PC-3 (cell line): ENCODE measurements at regions not wholly inside any gene's neighbourhood (a gene's known extent, or its start where the extent isn't known, plus 50 kb on each side); places are given as distances from the start of the nearest gene placed in this dataset.

Experiments
- EZH2 ChIP-seq: fragments of 300-600 bp; sonication (generic); IDR thresholded peaks from one replicate; pipeline ENCODE4 v1.6.1; 2017; ENCODE audit warnings: antibody characterized with exemption, mild to moderate bottlenecking, low read length; ENCODE audit not compliant: unreplicated experiment
- EZH2phosphoT487 ChIP-seq: fragments of 300-600 bp; sonication (generic); IDR thresholded peaks from 2 replicates; pipeline ENCODE4 v1.6.1; 2018; ENCODE audit warnings: mild to moderate bottlenecking, antibody characterized with exemption, low read length, borderline replicate concordance
- TF ChIP-seq, protein P1 (sequence below): fragments of 300-600 bp; sonication (generic); conservative IDR thresholded peaks from 2 replicates; pipeline ENCODE4 v1.5.1; 2017; ENCODE audit warnings: antibody characterized with exemption, low read depth, mild to moderate bottlenecking, low read length

DNA sequence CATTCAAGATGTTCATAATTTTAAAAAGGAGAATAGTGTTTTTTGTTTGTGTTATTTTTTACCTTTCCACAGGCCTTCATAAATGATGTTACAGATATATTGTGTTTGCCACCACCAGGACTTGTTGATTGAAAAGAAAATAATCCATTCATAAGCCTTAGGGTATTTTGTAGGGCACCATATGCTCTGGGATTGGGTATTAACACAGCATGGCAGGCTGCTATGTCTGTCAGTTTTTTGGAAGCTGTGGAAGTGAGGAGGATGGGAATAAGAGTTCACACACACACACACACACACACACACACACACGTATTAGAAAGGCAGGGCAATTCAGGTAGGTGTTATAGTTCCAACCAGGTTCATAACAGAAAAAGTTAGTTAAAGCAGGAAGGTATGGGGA, 237.9 kb downstream of the HDGFL1 start:
- TF ChIP-seq, protein P1, sequence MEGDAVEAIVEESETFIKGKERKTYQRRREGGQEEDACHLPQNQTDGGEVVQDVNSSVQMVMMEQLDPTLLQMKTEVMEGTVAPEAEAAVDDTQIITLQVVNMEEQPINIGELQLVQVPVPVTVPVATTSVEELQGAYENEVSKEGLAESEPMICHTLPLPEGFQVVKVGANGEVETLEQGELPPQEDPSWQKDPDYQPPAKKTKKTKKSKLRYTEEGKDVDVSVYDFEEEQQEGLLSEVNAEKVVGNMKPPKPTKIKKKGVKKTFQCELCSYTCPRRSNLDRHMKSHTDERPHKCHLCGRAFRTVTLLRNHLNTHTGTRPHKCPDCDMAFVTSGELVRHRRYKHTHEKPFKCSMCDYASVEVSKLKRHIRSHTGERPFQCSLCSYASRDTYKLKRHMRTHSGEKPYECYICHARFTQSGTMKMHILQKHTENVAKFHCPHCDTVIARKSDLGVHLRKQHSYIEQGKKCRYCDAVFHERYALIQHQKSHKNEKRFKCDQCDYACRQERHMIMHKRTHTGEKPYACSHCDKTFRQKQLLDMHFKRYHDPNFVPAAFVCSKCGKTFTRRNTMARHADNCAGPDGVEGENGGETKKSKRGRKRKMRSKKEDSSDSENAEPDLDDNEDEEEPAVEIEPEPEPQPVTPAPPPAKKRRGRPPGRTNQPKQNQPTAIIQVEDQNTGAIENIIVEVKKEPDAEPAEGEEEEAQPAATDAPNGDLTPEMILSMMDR = no peak
- TF ChIP-seq EZH2phosphoT487 = no peak
- no peak for TF ChIP-seq EZH2
